ENCODE measurements at regions not wholly inside any gene's neighbourhood (a gene's known extent, or its start where the extent isn't known, plus 50 kb on each side); places are given as distances from the start of the nearest gene placed in this dataset.

DNA sequence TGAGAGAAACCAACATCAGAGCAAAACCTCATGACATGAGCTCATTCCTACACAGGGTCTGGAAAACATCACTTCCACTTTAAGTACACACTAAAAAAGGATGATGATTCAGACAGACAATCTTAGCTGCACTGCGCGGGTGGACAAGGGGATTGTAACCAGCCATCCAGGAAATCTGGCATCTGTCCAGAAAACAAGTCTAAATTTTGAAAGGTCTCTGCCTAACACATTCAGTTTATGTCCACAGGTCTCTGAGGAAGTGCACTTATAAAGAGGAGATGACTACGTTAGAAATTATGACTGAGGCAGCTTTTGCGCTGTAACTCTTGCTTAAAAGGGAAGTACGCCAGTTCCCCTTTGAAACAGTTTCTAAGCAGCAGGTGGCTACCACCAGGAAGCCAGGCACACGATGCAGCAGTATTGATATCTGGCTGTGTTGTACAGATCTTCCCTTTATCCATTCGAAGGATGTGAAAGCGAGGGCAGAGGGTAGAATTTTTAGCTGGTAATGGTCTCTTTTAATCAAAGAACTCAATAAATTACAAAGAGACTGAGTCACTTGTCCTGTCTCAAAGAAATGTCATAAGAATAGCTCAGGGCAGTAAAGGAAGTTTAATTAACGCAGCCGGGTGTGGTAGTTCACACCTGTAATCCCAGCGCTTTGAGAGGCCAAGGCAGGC is 128.0 kb downstream of the SETD4 start:
- TF ChIP-seq, protein P1, sequence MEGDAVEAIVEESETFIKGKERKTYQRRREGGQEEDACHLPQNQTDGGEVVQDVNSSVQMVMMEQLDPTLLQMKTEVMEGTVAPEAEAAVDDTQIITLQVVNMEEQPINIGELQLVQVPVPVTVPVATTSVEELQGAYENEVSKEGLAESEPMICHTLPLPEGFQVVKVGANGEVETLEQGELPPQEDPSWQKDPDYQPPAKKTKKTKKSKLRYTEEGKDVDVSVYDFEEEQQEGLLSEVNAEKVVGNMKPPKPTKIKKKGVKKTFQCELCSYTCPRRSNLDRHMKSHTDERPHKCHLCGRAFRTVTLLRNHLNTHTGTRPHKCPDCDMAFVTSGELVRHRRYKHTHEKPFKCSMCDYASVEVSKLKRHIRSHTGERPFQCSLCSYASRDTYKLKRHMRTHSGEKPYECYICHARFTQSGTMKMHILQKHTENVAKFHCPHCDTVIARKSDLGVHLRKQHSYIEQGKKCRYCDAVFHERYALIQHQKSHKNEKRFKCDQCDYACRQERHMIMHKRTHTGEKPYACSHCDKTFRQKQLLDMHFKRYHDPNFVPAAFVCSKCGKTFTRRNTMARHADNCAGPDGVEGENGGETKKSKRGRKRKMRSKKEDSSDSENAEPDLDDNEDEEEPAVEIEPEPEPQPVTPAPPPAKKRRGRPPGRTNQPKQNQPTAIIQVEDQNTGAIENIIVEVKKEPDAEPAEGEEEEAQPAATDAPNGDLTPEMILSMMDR (IDR thresholded peaks at IDR 0.05): no peak
- TF ChIP-seq POLR2A (IDR thresholded peaks at IDR 0.05): no peak

All from heart left ventricle (tissue), 13 donors.